Astrocyte (in vitro differentiated cells and primary cell): ENCODE measurements at regions not wholly inside any gene's neighbourhood (a gene's known extent, or its start where the extent isn't known, plus 50 kb on each side); places are given as distances from the start of the nearest gene placed in this dataset.

Source experiments
- CTCF ChIP-seq: IDR thresholded peaks from 2 replicates; pipeline ENCODE4 v1.5.1; 2011; ENCODE audit warnings: low read depth, mild to moderate bottlenecking, inconsistent platforms, low read length, moderate library complexity; ENCODE audit not compliant: insufficient read depth
- EZH2 ChIP-seq: IDR thresholded peaks from 2 replicates; pipeline ENCODE4 v1.6.1; 2012; ENCODE audit warnings: mild to moderate bottlenecking, low read length, inconsistent platforms; ENCODE audit not compliant: insufficient read depth

- no peak for TF ChIP-seq CTCF
- no peak for TF ChIP-seq EZH2
Observed at GRCh38 chrX:40358994-40359393, 221.8 kb upstream of the ATP6AP2 start.
